GM12864 (cell line): ENCODE measurements at regions not wholly inside any gene's neighbourhood (a gene's known extent, or its start where the extent isn't known, plus 50 kb on each side); places are given as distances from the start of the nearest gene placed in this dataset.

ENCODE experiments used
- DNase-seq: peaks from one replicate; pipeline ENCODE4 v3.0.0-alpha.2; 2011; ENCODE audit warnings: low read depth
- H3K4me3 ChIP-seq: 2 replicates; pipeline ENCODE4 v1.5.1; 2011; ENCODE audit warnings: mild to moderate bottlenecking, low read depth, low read length, control low read depth
- TF ChIP-seq, protein P1 (sequence below): IDR thresholded peaks from 2 replicates; pipeline ENCODE4 v1.5.1; 2011; ENCODE audit warnings: low read depth, mild to moderate bottlenecking, moderate library complexity, low read length, control low read depth, inconsistent platforms; ENCODE audit errors: missing control alignments

DNA sequence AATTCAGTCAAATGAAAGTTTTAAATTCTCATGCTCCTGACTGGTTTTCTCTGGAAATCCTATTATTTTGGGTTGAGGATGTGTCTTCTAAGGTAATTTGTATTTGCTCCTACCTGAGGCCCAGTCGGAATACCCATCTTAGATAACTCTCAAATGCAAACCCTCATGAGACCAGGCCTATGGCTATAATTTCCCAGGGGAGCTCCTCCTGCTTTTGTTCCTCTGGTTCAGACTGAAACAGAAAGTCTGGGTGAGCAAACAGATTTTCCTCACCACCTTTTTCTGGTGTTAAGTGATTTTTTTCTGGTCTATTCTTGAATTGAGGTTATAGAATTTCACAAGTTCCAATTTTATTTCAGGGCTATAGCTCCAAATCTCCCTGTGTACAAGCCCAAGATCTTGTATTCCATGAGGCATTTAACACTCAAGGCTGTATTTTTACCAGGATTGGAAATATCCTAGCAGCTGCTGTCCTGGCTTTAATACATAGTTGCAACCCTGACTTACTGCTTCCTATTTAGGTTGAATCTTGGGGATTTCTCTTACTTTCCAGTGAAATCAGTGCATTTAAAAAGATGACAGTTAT lies 169.1 kb upstream of the PTCHD4 start:
- H3K4me3 ChIP-seq: no peak overlapping the region
- DNase-seq: no peak

DNA sequence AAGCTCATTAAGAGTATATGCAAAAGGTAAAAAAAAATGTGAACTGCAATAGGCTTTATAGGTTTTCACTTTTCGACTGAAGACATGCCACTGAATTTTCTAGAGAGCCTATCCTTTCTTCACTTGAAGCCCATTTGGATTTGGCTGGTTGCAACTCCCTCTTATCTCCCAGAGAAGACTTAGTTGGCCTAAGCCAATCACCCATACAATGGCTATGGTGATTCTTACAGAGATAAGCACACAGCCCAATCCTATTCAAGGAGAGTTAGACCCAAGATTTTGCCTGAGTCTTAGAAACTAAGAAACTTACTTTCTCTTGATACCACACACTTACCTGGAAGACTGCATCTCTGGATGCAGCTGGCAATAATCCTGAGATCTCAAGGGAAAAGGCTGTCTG lies 167.3 kb upstream of the PTCHD4 start:
- DNase-seq: no peak
- TF ChIP-seq, protein P1, sequence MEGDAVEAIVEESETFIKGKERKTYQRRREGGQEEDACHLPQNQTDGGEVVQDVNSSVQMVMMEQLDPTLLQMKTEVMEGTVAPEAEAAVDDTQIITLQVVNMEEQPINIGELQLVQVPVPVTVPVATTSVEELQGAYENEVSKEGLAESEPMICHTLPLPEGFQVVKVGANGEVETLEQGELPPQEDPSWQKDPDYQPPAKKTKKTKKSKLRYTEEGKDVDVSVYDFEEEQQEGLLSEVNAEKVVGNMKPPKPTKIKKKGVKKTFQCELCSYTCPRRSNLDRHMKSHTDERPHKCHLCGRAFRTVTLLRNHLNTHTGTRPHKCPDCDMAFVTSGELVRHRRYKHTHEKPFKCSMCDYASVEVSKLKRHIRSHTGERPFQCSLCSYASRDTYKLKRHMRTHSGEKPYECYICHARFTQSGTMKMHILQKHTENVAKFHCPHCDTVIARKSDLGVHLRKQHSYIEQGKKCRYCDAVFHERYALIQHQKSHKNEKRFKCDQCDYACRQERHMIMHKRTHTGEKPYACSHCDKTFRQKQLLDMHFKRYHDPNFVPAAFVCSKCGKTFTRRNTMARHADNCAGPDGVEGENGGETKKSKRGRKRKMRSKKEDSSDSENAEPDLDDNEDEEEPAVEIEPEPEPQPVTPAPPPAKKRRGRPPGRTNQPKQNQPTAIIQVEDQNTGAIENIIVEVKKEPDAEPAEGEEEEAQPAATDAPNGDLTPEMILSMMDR: no peak
- H3K4me3 ChIP-seq: no peak overlapping the region

More for the DNA sequence above, 169.1 kb upstream of the PTCHD4 start:
- TF ChIP-seq, protein P1: no peak

DNA sequence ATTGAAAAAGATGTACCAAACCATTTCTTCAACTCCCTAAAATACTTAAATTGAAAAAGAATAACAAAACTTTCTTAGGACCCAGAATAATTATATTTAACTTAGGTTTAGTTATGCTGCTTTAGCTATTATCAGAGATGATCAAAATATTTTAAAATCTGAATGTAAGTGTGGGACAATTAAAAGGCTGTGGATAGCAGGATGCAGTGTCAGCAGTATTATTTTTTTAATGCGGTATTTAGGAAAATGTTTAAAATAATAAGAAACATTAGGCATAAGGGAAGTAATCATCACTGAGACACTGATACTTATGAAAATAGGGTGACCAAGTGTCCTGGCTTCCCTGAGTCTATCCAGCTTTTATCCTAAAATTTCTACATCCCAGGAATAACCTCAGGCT lies 161.5 kb upstream of the PTCHD4 start:
- H3K4me3 ChIP-seq: no peak overlapping the region
- no peak for DNase-seq
- TF ChIP-seq, protein P1: no peak

DNA sequence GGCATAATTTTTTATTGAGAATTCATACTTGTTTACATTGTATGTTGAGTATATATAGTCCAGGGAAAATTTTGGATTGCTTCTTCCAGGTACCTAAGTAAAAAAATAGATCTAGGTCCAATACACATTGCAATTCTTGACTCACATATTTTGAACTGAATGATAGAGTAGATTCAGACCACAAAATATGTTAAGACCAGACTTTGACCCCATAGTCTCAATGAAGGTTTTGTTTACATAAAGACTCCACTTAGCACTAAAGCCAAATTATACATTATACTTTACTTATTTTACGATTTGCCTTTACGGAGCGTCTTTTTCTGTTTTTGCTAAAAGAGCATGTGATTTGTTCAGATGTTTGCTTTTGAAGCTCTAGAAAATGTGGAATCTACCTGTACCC lies 144.1 kb upstream of the PTCHD4 start:
- TF ChIP-seq, protein P1: no peak
- DNase-seq: no peak
- H3K4me3 ChIP-seq: no peak overlapping the region

DNA sequence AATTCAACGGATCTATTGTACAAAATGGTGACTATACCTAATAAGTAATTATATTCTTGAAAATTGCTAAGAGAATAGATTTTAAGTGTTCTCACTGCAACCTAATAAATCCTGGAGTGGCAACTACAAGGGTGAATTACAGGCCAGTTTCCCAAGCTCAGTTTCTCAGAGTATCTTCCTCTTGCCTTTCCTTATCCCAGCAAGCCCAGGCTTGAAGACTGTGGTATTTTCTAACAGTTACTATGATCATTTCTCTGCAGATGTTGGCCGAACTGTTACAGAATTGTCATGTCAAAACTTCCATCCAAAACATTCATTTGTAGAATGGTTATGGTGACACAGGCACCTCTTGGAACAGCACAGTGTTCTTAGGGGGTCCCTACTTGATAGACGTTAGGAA lies 138.1 kb upstream of the PTCHD4 start:
- H3K4me3 ChIP-seq: no peak overlapping the region
- DNase-seq: no peak
- TF ChIP-seq, protein P1: no peak

DNA sequence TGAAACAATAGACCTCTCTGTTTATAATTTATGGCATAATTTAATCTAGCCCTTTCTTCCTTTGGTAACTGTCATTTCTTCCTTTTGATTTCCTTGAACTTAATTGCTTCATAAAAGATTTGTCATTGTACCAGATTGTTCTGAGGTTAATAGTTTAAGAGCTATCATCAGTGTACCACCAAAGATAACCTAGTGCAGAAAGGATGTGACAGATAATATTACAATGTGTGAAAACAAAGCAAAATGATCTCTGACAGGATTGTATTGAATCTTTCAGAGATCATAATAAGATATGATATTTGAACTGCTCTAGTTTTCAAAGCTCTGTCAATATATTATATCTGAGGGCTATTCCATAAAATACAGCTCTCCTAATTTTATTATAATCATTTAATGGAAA lies 132.1 kb upstream of the PTCHD4 start:
- DNase-seq: no peak
- no peak overlapping the region for H3K4me3 ChIP-seq
- TF ChIP-seq, protein P1: no peak

DNA sequence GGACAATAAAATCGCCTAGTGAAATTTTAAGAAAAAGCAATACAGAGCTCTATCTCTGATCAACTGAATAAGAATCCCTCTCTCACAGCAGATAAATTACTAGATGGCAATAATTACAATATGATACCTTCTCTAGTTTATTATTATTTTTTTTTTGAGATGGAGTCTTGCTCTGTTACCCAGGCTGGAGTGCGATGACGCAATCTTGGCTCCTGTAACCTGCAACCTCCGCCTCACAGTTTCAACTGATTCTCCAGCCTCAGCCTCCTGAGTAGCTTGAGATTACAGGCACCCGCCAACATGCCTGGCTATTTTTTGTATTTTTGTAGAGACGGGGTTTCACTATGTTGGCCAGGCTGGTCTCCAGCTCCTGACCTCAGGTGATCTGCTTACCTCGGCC lies 129.3 kb upstream of the PTCHD4 start:
- H3K4me3 ChIP-seq: no peak overlapping the region
- TF ChIP-seq, protein P1: no peak
- DNase-seq: no peak
